NCI-H2107 treated with DMSO at 0.1 percent for 48 hours (cell line): ENCODE measurements at regions not wholly inside any gene's neighbourhood (a gene's known extent, or its start where the extent isn't known, plus 50 kb on each side); places are given as distances from the start of the nearest gene placed in this dataset.

Source experiments
- DNase-seq: peaks from one replicate; lab custom pipeline; 2025; ENCODE audit not compliant: unreplicated experiment; lab: John Stamatoyannopoulos, UW

- DNase-seq, result no peak
Measured at GRCh38 chr17:51540151-51540550, 279.8 kb downstream of the UTP18 start.

DNA sequence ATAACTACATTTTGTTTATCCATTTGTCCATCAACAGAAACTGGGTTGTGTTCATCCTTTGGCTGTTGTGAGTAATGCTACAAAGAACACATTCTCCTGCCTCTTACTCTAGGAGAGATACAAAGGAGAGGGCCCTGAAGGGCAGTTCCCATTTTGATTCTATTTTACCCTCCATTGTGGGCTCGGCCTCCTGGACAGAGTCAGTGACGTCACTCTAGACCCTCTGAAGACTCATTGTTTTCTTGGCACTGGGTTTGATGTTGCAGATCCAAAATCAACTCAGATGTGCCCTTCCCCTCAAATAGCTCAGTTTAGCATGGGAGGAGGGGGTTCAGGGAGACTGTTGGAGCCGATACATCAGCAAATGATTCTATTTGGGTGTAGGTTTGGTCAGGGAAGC is 280.9 kb downstream of the UTP18 start:
- no peak for DNase-seq

GRCh38 chr17:51546114-51546513 is 285.8 kb downstream of the UTP18 start:
- no peak for DNase-seq

- no peak for DNase-seq
Measured at GRCh38 chr17:51548125-51548524, 287.8 kb downstream of the UTP18 start.

GRCh38 chr17:51555153-51555552 is 294.8 kb downstream of the UTP18 start:
- no peak for DNase-seq

DNA sequence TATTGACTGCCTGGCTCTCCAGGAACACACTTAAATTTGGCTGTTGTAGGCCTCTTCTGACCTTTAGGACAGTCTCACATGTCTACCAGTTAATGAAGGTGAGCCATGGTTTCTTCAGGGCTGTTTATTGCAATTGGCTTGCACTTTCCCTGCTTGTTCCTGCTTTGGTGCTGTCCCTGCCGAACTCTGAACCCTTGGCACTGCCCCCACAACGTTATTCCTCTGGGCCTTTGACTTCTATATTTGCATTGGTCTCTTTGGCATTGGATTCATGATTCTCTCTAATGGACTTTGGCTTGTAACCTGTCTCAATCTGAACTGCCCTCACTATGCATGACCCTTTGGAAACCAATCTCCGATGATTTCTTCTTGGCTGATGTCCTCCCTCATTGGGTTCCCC is 299.4 kb downstream of the UTP18 start:
- no peak for DNase-seq

- DNase-seq, result no peak
Measured at GRCh38 chr17:51560398-51560797, 300.1 kb downstream of the UTP18 start.

GRCh38 chr17:51563961-51564360 is 303.6 kb downstream of the UTP18 start:
- no peak for DNase-seq

DNA sequence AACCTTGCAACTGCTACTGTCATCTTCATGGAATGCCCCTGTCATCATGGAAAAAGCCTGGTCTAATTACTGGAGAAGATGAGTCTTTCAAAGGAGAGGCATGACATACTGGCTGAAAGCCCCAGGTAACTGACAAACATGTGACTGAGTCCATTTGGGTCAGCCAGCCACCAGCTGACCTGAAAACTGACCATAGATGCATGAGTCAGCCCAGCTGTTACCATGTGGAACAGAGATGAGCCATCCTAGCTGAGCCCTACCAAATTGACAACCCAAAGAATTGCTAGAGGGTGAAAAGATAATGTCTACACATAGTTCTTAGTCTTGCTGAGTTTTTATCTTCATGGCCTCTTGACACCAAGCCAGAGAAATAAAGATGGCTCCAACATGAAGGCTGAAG is 311.8 kb downstream of the UTP18 start:
- DNase-seq, result no peak
